ENCODE measurements at regions not wholly inside any gene's neighbourhood (a gene's known extent, or its start where the extent isn't known, plus 50 kb on each side); places are given as distances from the start of the nearest gene placed in this dataset.
A peak's percentile ranks its signal among the peaks of the same experiment; 100 is the strongest.
"Not testable (repeated sequence)": the region's sequence is repeated elsewhere in the genome, so short reads cannot be mapped to it uniquely, and the experiment has no call there.

DNA sequence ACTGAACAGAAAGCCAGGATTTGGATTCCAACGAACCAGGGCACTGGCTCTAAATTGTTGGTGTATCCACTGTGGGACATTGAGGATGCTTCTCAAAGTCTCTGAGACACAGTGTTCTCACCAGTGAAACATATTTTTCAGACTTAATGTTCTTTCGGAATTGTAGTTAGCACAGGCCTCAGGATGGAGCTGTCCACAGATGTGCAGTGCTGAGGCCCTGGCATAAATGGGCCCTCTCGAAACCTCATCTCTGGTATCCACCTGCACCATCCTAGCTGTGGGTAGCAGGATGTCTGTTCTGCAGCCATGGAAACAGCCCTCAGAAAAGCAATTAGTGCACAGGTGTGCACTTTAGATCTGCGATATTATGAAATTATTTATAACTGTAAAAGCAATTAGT is 656.8 kb downstream of the TBC1D22A start:
- DNase-seq (ENCODE audit: low spot score): no peak

DNA sequence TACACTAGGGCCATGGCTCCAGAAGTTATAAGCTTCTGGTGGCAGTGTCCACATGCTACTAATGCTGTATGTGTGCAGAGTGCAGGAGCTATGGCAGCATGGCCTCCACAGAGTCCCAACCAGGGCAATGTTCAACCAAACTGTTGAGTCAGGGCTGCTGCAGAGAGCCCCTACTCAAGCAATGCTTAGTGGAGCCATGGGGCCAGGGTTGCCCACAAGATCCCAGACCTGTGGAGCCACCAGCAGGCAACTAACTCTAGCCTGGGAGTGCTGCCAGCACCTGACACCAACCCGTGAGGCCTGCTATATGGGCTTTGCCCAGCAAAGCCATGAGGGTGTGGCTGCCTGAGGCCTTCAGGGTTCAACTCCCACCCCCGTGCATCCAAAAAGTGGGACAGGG is 655.2 kb downstream of the TBC1D22A start:
- no peak for DNase-seq (ENCODE audit: low spot score)

DNA sequence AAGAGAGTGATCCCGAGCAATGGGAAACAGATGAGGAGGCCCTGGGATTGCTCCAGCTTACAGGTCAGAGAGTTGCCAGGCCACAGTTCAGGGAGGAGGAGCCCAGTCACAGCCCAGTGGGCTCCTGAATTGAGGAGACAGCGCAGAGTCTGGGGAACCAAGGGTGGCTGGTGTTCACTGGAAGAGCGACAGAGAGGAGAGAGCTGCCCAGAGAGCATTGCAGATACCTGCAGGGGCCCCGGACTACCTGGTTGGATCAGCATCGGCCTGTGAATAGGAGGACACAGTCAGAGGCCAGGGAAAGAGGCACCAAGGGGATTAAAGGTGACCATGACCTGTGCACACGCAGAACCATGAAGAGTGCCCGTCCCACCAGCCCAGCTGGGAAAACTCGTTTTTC is 648.6 kb downstream of the TBC1D22A start:
- peak; percentile 18 for DNase-seq (ENCODE audit: low spot score)

DNA sequence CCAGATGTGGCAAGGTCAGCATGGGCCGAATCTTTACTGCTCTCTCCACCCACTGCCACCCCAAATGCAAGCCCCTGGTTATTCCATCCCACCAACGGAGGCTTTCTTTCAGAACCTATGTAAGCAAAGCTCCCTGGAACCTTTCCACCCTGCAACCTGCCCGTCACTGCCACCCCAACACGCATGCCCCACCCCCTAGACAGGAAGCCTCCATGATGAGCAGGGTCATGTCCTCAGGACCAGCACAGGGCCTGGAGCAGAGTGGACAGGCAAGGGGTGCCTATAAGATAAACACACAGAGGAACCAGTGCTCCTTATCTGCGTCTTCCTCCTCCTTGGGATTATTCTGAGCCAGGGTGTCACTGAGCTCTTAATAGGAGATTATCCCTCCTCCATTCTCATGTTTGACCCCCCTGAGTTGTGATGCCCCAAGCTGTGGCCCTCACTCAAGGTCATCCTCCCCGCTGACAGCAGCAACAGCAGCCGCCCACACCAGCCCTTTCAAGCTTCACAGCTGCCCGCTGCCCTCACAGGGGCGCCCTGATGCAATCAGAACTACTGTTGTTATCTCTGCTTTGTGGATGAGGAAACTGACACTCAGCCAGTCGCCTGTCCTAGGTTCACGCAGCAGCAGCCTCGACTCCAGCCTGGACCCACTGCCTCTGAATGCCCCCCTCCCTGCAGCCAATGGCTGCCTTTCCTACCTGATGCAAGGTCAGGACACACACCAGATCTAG is 647.3 kb downstream of the TBC1D22A start:
- peak; percentile 36 for DNase-seq (ENCODE audit: low spot score)

DNA sequence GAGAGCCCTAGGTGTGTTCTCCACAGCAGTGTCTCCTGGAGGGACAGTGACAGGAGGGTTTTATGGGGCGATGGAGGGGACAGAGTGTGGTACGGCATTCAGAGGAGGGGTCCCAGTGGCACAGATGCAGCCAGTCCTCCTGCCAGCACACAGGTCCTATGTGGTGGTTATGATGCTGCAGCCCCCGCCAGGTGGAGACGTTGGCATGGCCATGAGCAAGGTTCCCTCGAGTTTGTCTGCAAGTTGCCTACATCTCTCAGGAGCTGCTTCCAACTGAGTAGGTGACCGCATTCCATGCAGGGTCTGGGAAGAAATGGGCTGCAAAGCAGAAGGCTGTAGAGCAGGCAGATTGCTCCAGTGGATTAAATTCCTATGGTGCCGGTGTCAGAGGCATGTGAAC is 646.0 kb downstream of the TBC1D22A start:
- DNase-seq (ENCODE audit: low spot score): peak; percentile 33

DNA sequence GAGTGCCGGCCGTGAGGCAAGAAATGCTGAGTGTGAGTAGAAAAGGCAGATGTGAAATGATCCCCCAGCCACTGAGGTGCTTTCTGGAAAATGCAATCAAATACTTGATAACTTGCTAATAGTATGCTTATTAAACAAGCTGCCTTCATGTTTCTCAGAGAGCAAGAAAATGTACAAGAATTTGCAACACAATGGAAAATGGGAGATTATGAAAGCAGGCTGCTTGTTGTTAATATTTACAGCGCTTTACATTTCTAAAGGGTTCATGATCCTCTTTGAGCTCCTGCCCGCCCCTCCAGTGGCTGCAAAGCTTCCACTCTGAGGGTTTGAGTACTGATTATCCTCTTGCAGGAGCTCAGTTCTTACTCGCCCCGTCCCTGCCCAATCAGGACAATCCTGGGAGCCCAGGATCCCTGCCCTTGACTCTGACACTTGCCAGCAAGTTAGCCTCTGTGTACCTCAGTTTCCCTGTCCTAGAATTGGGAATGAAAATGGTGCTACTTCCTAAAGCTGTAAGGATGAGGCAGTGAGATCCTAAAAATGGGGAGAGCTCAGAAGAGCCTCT is 645.1 kb downstream of the TBC1D22A start:
- DNase-seq (ENCODE audit: low spot score): no peak

DNA sequence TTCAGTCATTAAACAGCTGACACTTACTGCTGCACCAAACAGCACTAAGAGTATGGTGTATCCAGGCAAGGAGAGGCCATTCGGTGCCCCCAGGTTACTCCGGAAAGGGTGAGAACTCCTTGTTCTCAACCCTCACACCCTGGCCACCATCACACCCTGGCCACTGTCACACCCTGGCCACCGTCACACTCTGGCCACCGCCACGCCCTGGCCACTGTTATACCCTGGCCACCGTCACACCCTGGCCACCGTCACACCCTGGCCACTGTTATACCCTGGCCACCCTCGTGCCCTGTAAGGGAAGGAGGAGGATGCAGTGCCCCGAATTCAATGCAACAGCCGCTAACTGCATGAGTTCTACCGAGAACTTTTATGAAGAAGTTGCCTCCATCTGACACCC is 644.4 kb downstream of the TBC1D22A start:
- no peak for DNase-seq (ENCODE audit: low spot score)

DNA sequence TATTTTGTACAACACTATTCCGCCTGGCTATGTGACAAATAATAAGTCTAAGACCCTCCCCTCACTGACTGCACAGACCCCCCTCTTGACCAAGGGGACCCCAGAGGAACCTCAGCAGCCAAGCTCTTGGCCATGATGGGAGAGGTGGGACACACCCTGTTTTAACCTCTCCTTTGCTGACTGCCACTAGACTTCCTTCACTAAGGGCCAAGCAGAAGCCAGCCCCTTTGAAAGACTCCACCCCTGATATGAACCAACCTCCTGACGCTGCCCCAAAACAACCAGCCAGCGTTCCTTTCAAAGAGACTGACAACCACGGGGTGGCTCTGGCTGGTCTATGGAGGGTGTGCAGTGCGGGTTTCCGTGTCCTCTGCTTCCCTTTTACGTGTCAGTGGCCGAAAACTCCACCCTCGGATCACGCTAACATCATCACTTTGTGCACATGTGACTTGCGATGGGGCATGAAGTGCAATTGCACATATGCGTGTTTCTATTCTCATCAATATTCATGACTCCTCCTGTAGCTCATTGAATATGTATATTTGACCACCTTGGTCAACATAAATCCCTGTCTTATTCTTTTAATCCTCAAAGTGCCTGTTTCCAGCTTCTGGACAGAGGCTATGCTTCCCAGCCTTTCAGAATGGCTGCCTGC is 643.9 kb downstream of the TBC1D22A start:
- no peak for DNase-seq (ENCODE audit: low spot score)

DNA sequence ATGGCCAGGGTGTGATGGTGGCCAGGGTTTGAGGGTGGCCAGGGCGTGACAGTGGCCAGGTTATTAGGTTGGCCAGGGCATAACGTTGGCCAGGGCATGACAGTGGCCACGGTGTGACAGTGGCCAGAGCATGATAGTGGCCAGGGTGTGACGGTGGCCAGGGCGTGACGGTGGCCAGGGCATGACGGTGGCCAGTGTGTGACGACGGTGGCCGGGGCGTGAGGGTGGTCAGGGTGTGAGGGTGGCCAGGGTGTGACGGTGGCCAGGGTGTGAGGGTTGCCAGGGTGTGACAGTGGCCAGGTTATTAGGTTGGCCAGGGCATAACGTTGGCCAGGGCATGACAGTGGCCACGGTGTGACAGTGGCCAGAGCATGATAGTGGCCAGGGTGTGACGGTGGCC is 642.8 kb downstream of the TBC1D22A start:
- DNase-seq (ENCODE audit: low spot score): not testable (repeated sequence)

DNA sequence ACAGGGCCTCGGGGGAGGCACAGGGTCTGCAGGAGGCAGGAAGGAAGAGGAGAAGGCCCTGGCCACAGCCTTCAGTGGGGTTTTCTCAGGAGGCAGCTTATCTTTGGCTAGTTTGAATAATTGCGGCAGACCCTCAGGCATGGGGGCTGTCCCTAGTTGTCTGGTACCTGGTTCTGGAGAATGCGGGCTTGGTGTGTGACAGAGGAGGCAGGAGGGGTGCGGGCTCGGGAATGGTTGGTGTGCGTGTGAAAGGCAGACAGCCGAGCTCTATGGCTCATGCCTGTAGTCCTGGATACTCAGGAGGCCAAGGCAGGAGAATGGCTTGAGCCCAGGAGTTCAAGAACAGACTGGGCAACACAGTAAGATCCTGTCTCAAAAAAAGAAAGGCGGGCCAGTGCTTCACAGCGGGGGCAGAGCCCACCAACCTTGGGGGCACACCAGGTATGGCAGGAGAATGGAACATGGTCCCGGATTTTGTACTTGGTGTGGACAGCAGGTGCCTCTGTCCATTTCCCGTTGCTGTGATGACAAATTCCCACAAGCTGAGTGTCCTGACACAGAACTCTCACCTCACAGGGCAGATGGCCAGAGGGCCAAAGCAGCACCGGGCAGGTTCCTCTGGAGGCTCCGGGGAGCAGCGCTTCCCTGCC is 640.6 kb downstream of the TBC1D22A start:
- no peak for DNase-seq (ENCODE audit: low spot score)

DNA sequence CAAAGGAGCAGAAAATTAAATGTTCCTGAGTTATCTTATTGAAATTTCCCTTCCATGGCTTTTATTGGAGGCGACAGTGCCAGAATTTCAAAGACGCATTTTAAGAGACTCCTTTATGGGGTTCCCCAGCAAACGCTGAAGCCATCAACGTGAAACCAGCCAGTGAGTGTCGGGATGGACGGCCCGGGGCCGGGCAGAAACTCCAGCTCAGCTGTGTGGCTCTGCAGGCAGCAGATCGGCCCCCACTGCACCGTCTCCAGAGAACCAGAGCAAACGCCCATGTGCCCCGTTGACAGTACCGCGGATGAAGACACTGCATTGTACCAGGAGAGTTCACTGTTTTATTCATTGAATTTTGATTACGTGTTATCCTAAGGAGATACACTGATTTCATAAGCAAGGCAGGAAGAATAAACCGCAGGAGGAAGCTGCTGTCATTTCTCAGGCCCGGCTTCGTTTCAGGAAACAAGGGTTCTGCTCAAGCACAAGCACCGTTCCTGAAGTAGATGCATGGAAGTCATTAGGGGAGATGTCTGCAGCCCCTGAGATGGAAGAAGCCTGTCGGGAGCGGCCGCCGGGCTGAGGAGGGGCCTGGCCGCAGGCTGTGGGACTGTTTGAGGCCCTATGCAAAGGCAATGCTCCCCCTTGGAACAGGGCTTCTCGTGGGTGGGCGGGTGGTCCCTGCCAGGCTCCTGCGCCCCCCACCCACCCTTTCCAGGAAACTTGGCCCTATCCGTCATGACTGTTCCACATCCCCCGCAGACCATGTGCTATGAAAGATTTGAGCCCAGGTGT is 639.7 kb downstream of the TBC1D22A start:
- no peak for DNase-seq (ENCODE audit: low spot score)

DNA sequence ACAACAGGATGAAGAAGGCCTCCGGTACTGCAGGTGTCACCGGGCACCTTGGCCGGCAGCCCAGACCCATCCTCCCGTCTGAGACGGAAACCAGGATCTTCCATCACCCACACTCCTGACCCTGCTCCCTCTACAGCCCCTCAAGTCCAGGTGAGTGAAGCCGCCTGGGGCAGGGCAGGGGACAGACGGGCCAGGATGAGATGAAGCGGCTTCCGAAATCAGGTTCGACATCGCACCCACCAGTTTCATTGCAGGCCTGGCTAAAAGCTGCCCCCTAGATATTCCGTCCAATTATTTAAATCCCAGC is 639.1 kb downstream of the TBC1D22A start:
- no peak for DNase-seq (ENCODE audit: low spot score)

DNA sequence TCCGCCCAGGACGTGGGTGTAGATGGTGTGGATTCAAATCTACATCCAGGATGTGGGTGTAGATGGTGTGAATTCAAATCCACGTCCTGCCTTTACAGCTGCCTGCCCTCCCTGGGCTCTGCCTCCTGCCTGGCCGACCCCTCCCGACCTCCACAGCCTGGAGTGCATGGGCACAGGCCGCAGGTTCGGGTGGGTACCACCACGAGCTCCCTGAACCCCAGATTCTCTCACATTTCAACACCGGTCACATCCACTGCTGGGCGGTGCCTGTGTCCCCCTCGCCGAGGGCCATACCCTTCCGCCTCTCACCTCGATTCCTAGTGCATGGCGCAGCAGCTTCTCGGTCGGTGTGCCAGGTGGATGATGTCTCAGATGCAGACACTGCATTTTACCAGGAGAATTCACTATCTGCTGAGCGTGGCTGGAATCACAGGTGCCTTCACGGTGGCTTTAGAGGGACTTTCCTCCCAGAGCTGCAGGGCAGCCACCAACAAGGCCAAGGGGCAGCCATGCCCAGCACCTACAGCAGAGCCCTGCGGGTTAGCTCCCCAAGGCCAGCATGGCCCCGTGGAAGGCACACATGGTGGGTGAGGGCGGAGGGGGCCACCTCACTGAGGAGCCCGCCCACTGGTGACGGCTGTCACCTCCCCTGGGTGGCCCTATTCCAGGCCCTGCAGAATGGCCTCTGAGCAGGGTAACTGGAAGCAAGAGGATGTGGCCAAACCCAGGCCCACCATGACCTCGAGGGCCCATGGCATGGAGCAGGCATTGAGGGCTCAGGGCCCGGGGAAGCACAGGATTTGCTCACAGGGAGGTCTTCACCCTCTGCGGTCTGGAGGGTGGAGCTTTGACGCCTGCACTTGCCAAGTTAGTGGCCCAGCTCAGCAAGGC is 638.5 kb downstream of the TBC1D22A start:
- no peak for DNase-seq (ENCODE audit: low spot score)

DNA sequence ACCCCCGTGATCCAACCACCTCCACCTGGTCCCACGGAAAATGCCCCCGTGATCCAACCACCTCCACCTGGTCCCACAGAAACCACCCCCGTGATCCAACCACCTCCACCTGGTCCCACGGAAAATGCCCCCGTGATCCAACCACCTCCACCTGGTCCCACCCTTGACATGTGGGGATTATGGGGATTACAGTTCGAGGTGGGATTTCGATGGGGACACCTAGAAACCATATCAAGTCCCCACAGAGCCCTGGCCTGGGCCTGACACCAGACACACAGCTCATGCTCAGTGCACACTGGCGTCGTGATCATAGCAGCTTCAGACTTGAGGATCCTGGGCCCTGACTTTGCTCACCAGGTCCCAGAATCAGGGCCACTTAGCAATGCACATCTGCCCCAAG is 637.7 kb downstream of the TBC1D22A start:
- not testable (repeated sequence) for DNase-seq (ENCODE audit: low spot score)

DNA sequence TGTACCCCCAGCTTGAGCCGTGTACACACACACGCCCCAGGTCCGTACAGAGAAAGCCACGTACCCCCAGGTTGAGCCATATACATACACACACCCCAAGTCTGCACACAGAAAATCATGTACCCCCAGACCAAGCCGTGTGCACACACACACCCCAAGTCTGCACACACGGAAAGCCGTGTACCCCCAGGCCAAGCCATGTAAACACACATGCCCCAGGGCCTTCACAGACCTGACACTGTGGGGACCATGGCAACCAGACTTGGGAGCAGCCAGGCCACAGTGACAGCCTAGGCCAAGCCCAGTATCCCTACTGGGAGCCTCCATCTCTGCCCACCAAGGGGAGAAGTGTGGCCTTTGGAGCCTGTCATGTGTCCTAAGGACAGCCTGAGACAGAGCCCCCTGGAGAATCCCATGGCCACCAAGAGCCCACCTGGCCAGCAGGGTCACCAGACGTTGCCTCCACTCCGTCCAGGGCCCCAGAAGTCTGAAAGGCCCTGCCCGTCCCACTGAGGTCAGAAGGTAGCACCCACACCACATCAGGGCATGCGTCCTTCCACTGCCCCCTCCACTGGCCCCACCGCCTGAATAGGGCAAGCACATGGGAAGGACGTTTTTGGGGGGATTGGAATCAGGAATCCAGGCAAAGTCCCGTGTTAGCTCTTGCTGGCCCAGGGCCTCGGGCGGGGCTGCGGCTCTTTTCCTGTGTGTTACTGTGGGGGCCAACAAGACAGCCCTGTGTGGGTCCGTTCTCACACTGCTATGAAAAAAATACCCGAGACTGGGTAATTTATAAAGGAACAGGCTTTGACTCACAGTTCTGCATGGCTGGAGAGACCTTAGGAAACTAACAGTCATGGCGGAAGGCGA is 636.7 kb downstream of the TBC1D22A start:
- DNase-seq (ENCODE audit: low spot score): no peak

DNA sequence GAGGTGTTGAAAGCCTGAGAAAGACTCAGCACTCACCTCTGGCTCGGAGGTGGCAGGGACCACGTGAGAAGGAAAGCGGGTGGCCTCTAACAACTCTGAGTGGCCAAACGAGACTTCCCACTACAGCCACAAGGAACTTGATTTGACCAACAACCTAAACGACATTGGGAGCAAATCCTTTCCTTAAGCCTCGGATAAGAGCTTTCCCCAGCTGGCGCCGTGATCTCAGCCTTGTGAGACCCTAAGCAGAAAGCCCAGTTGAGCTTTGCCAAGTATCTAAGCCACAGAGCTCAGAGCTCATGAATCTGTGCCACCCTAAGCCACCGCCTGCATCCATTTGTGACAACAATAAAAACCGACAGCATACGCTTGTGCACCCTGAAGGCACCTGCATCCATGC is 636.0 kb downstream of the TBC1D22A start:
- DNase-seq (ENCODE audit: low spot score): no peak

DNA sequence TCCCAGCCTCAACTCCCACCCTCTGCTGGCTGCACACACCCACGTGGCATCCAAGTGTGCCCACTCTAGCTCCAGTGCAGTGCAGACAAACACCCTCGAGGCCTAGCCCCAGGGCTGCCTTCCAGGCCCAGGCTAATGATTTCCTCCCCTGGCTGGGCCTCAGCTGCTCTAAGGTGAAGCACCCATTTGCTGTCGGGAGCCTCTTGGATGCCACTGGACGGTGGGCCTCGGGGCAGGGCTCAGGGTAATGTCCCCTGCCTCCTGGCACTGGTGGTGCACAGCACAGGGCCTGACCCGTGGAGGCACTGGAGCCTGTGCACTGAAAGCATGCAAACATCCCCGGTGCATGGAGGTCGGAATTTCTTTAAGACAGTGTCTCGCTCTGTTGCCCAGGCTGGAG is 635.2 kb downstream of the TBC1D22A start:
- DNase-seq (ENCODE audit: low spot score): no peak

DNA sequence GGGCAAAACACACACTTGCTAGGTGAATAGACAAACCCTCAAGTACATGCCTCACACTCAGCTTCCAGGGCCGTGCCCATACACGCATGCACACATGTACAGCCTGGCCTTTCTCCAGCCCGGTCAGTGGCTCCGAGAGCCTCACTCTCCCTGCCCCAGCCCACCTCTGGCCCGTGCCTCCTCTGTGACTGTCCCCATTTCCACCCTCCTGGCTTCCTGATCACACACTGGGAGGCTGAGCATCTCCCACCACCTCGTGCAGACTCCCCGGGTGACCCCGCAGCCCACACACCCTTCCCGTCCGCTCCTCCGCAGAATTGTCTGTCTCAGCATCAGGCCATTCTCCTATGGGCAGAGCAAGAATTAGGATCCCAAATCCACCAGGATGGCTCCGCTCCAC is 634.1 kb downstream of the TBC1D22A start:
- no peak for DNase-seq (ENCODE audit: low spot score)

DNA sequence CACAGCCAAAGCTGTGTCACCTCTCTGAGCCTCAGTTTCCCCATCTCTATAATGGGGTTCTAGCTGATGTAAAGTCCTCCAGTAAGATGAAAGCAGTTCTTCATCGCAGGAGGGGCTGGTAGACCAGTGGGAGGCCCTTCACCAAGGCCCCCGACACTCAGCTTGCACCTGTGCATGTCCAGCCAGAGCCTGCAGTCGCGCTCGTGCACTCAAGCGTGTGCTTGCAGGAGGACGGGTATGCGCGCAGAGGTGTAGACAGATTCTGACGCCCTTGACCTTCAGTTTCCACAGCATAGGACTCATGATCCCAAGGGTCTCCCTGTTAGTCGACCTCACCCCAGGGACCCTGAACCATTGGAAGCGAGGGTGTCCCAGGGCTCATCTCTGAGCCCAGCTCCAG is 633.7 kb downstream of the TBC1D22A start:
- no peak for DNase-seq (ENCODE audit: low spot score)

DNA sequence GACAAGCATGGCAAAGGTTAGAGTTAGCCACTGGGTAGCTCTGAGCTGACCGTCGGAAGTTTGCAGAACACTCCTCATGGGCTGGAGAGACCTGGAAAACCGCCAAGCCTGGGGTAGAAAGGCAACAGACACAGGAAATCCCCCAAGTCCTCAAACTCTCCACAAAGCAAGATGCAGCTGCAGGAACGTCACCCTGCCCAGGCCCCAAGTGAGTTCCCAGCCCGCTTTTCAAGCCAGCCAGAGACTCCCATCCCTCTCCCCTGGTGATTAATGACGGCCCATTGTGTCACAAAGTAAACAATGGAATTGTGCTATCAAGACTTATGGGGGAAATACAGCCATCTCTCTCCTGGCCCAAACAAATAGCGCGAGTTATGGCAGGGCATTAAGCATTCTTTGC is 633.0 kb downstream of the TBC1D22A start:
- no peak for DNase-seq (ENCODE audit: low spot score)
